HCT116 (cell line): ENCODE measurements at regions not wholly inside any gene's neighbourhood (a gene's known extent, or its start where the extent isn't known, plus 50 kb on each side); places are given as distances from the start of the nearest gene placed in this dataset.

Source experiments
- ATAC-seq: fragments of 200-7000 bp; cut with Tn5 transposase; 2 replicates; pipeline ENCODE4 v1.9.1; 2020; ENCODE audit warnings: mild to moderate bottlenecking, moderate library complexity
- BruUV-seq: library from RNA; stranded (reverse); fragments of 400-500 nt; replicated peaks from 2 replicates; lab custom pipeline; 2021; lab: Mats Ljungman, UMichigan
- CTCF ChIA-PET: fragments of 300-600 bp; sonication (Branson Sonifier 250); formaldehyde crosslinking; loops from one replicate; lab custom pipeline; 2021; ENCODE audit warnings: antibody characterized with exemption; lab: Charles Lee
- POLR2A ChIA-PET: fragments of 300-600, 350-600 bp; sonication (Branson Sonifier 250); formaldehyde crosslinking; loops from one replicate; lab custom pipeline; 2021; ENCODE audit warnings: antibody characterized with exemption; lab: Charles Lee
- RAD21 ChIA-PET, 2 experiments: fragments of 300-600 bp; sonication (Branson Sonifier 250); formaldehyde crosslinking; loops; one replicate each; lab custom pipeline; 2023; ENCODE audit warnings: low total read pairs in 2 of 2; ENCODE audit not compliant: uncharacterized antibody in 2 of 2, unreplicated experiment in 2 of 2, low non-redundant PET in 1 of 2; lab: Charles Lee
- DNase-seq: peaks from one replicate; pipeline ENCODE4 v3.0.0-alpha.2; 2010; ENCODE audit warnings: low read depth, low spot score
- H2AFZ ChIP-seq: fragments of 200-600 bp; shearing (Covaris generic), sonication (generic); 2 replicates; pipeline ENCODE4 v1.6.1; 2017; ENCODE audit warnings: low read depth, mixed run types, mixed read lengths, antibody characterized with exemption, low read length; ENCODE audit not compliant: poor library complexity, severe bottlenecking
- H3K27ac ChIP-seq: 2 replicates; pipeline ENCODE4 v1.5.1; 2012; ENCODE audit warnings: low read depth, low read length
- H3K27me3 ChIP-seq: fragments of 200-600 bp; sonication (generic); 2 replicates; pipeline ENCODE4 v1.6.1; 2016; ENCODE audit warnings: mixed run types, low read length, mixed read lengths; ENCODE audit not compliant: insufficient read depth
- H3K36me3 ChIP-seq, 2 experiments: fragments of 200-500 bp in 1 of 2; fragments of 200-600 bp in 1 of 2; sonication (Bioruptor generic) in 1 of 2; sonication (generic) in 1 of 2; 2 replicates each; pipeline versions ENCODE4 v1.5.1 to v1.6.1; 2014 to 2016; ENCODE audit warnings: low read length in 2 of 2, inconsistent platforms in 1 of 2, mixed read lengths in 1 of 2, mixed run types in 1 of 2; ENCODE audit not compliant: insufficient read depth in 2 of 2, control insufficient read depth in 1 of 2
- H3K4me1 ChIP-seq, 2 experiments: fragments of 200-600 bp in 1 of 2; sonication (generic) in 1 of 2; 2 replicates each; pipeline versions ENCODE4 v1.5.1 to v1.6.1; 2012 to 2017; ENCODE audit warnings: low read length in 2 of 2, inconsistent platforms in 1 of 2, mild to moderate bottlenecking in 1 of 2, mixed read lengths in 1 of 2, mixed run types in 1 of 2, moderate library complexity in 1 of 2; ENCODE audit not compliant: insufficient read depth in 2 of 2, control insufficient read depth in 1 of 2
- H3K4me2 ChIP-seq: fragments of 200-600 bp; sonication (generic); 2 replicates; pipeline ENCODE4 v1.6.1; 2017; ENCODE audit warnings: mixed run types, low read length, mixed read lengths
- H3K4me3 ChIP-seq, 2 experiments: fragments of 200-600 bp in 1 of 2; sonication (generic) in 1 of 2; replicated peaks in 1 of 2; 2 replicates each; pipeline ENCODE4 v1.5.1; 2011 to 2016; ENCODE audit warnings: low read length in 2 of 2, control low read depth in 1 of 2, low read depth in 1 of 2, mild to moderate bottlenecking in 1 of 2, mixed read lengths in 1 of 2, mixed run types in 1 of 2
- H3K79me2 ChIP-seq: fragments of 200-600 bp; sonication (generic); 2 replicates; pipeline ENCODE4 v1.6.1; 2017; ENCODE audit warnings: mild to moderate bottlenecking, mixed run types, low read length, moderate library complexity, mixed read lengths; ENCODE audit not compliant: insufficient read depth
- H3K9ac ChIP-seq: fragments of 200-600 bp; sonication (generic); 2 replicates; pipeline ENCODE4 v1.6.1; 2016; ENCODE audit warnings: low read length, mixed read lengths
- H3K9me2 ChIP-seq: fragments of 200-600 bp; sonication (generic), shearing (Covaris generic); 2 replicates; pipeline ENCODE4 v1.6.1; 2017; ENCODE audit warnings: mixed run types, mild to moderate bottlenecking, moderate library complexity; ENCODE audit not compliant: insufficient read depth
- H3K9me3 ChIP-seq, 2 experiments: fragments of 200-500 bp in 1 of 2; fragments of 200-600 bp in 1 of 2; sonication (Bioruptor generic) in 1 of 2; sonication (generic) in 1 of 2; 2 replicates each; pipeline ENCODE4 v1.6.1; 2014 to 2017; ENCODE audit warnings: low read length in 2 of 2, mixed read lengths in 2 of 2, inconsistent platforms in 1 of 2, low read depth in 1 of 2, mild to moderate bottlenecking in 1 of 2, mixed run types in 1 of 2, moderate library complexity in 1 of 2; ENCODE audit not compliant: control insufficient read depth in 1 of 2, insufficient read depth in 1 of 2
- H4K20me1 ChIP-seq: fragments of 200-600 bp; sonication (generic), shearing (Covaris generic); 2 replicates; pipeline ENCODE4 v1.6.1; 2017; ENCODE audit warnings: mixed run types, mild to moderate bottlenecking, moderate library complexity; ENCODE audit not compliant: insufficient read depth
- CBX3 ChIP-seq: IDR thresholded peaks from 2 replicates; pipeline ENCODE4 v1.6.1; 2012; ENCODE audit warnings: low read depth
- EGR1 ChIP-seq: IDR thresholded peaks from 2 replicates; pipeline ENCODE4 v1.6.1; 2012; ENCODE audit warnings: low read depth
- ELF1 ChIP-seq: IDR thresholded peaks from 2 replicates; pipeline ENCODE4 v1.6.1; 2012; ENCODE audit warnings: low read depth, borderline replicate concordance
- EZH2 ChIP-seq: fragments of 200-600 bp; sonication (generic); IDR thresholded peaks from 2 replicates; pipeline ENCODE4 v1.6.1; 2017; ENCODE audit warnings: antibody characterized with exemption, mixed run types
- EZH2phosphoT487 ChIP-seq: fragments of 200-600 bp; IDR thresholded peaks from 2 replicates; pipeline ENCODE4 v1.6.1; 2018; ENCODE audit warnings: antibody characterized with exemption, borderline replicate concordance
- FOSL1 ChIP-seq: IDR thresholded peaks from 2 replicates; pipeline ENCODE4 v1.6.1; 2012; ENCODE audit warnings: low read depth
- JUND ChIP-seq: IDR thresholded peaks from 2 replicates; pipeline ENCODE4 v1.6.1; 2012
- POLR2A ChIP-seq: IDR thresholded peaks from 2 replicates; pipeline ENCODE4 v1.7.0; 2011; ENCODE audit warnings: borderline replicate concordance; ENCODE audit not compliant: insufficient read depth, insufficient read length; ENCODE audit errors: extremely low read depth
- POLR2AphosphoS5 ChIP-seq: IDR thresholded peaks from 2 replicates; pipeline ENCODE4 v1.6.1; 2011; ENCODE audit warnings: mild to moderate bottlenecking, low read depth, low read length, moderate library complexity
- RAD21 ChIP-seq: IDR thresholded peaks from 2 replicates; pipeline ENCODE4 v1.6.1; 2012; ENCODE audit warnings: low read depth, mild to moderate bottlenecking
- SIN3A ChIP-seq: IDR thresholded peaks from 2 replicates; pipeline ENCODE4 v1.6.1; 2012; ENCODE audit warnings: low read depth
- SP1 ChIP-seq: IDR thresholded peaks from 2 replicates; pipeline ENCODE4 v1.6.1; 2012; ENCODE audit warnings: low read depth
- SRF ChIP-seq: IDR thresholded peaks from 2 replicates; pipeline ENCODE4 v1.6.1; 2012; ENCODE audit warnings: low read depth
- TCF7L2 ChIP-seq: IDR thresholded peaks from 2 replicates; pipeline ENCODE4 v1.7.0; 2011; ENCODE audit warnings: borderline replicate concordance, inconsistent platforms; ENCODE audit not compliant: insufficient read depth, insufficient read length; ENCODE audit errors: extremely low read depth
- ZNF274 ChIP-seq: fragments of 200-500 bp; sonication (Bioruptor generic); IDR thresholded peaks from 2 replicates; pipeline ENCODE4 v1.6.1; 2014; ENCODE audit warnings: mild to moderate bottlenecking, low read depth, low read length, inconsistent platforms
- intact Hi-C: fragments of 100-400 bp; cut with micrococcal nuclease; formaldehyde crosslinking; loops from 2 replicates; pipeline ENCODE4 v1.10.0; 2022
- TF ChIP-seq, protein P1 (sequence below): IDR thresholded peaks from 2 replicates; pipeline ENCODE4 v1.6.1; 2012
- TF ChIP-seq, protein P2 (sequence below): IDR thresholded peaks from 2 replicates; pipeline ENCODE4 v1.6.1; 2012; ENCODE audit warnings: low read depth
- TF ChIP-seq, protein P3 (sequence below), 3 experiments: fragments of 200-600 bp in 1 of 3; sonication (generic) in 1 of 3; IDR thresholded peaks in 2 of 3; conservative IDR thresholded peaks in 1 of 3; 2 replicates each; pipeline ENCODE4 v1.5.1; 2012 to 2017; ENCODE audit warnings: low read depth in 2 of 3, low read length in 2 of 3, antibody characterized with exemption in 1 of 3, borderline replicate concordance in 1 of 3, control low read depth in 1 of 3, mild to moderate bottlenecking in 1 of 3, mixed read lengths in 1 of 3, mixed run types in 1 of 3, moderate library complexity in 1 of 3; ENCODE audit not compliant: insufficient read depth in 1 of 3

DNA sequence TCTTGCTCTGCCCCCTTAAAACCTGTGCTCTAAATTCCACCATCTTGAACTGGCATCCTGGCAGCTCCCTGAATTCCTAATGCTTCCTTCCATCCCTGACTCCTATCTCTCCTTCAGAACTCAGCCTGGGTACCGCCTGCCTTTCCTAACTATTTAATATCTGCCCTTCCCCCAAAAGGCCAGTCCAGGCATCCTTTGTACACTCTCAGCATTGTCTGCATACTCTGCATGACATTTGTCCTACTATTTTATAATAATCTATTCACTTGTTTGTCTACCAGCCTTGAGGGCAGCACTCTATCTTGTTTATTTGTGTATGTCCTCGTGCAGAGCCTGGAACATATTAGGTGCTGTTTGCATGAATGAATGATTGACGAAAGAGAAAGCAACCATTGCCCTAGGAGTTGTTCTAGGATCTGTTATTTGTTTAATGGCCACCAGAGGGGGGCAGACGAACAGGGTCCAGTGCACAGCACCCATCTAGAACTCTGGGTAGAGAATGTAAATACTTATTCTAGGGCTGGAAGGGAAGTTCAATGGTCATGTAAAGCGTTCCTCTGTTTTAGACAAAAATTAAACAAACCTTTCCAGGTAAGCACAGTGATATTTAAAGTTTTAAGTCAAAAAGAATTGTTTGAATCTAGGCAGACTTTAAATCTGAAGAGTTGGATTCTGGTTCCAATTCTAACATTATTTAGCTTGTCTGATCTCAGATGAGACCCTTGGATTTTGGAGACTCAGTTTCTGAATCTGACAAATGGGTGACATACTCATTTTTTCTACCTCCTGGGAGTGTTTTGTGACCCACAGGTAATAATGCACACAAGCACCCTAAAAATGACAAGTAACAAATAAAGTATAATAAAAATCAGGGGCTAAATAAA lies 125.8 kb upstream of the GALNT15 start (continued):
- TF ChIP-seq POLR2AphosphoS5 (no peak), TCF7L2 (no peak), SIN3A (no peak), CBX3 (peak; percentile 83), ELF1 (no peak), POLR2A (no peak)

DNA sequence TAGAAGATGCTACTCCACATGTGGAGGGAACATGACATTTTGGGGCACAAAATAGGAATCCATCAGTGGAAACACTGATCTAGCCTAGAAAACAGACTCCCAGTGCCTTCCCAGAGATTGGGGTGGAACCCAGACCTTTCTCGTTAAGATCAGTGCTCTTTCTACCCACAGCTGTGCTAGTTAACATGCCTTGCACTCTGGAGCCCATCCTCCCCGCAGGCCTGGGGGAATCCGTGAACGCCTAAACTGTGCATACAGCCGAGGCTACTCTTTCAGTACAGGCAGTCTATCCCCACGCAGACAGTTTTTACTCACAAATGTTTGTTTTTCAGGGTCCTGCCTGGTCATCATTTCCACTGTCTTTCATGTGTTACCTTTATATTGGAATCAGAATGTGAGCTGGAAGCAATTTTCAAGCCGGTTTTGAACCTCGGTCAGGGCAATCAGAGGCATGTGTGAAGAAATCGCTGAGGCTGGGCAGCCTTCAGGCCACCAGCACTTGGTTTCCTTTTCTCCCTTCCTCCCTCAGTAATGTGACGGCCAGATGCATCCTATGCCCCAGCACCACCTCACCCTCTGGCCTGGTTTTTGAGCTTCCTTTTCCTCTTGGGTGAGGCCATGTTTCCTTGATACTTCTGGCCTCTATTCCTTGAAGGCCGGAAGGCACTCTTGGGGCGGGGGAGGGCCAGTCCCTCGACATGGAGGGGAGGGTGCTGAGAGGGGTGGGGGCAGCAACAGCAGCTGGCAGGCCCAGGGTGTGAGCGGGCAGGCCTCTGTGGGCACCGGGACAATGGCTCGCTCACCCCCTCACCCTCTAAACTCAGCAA lies 123.6 kb upstream of the GALNT15 start:
- CTCF ChIA-PET = interaction anchor here (0.7 to 4.9 kb wide), 4 partner anchors 9 to 235 kb away, joined by 3 to 65 read pairs (median 15); no protein-coding TSS in a partner anchor
- no peaks in the 10 kb centered on the region for H3K36me3 ChIP-seq
- ATAC-seq (no peak), DNase-seq (no peak)
- RAD21 ChIA-PET = interaction anchor here in 1 of 2 experiments (0.7 kb wide), 1 partner anchor 127 kb away, joined by 3 read pairs; no protein-coding TSS in a partner anchor
- H3K27ac ChIP-seq = no peak overlapping the region
- no peaks in the 10 kb centered on the region for H3K9me2 ChIP-seq
- H2AFZ ChIP-seq = no peak overlapping the region
- H3K4me1 ChIP-seq = 0 out of 4 replicates have a peak, but pooled peaks cover 0 to 3% of the 10 kb centered on the region in 2 experiments
- intact Hi-C loops = no loop called here
- POLR2A ChIA-PET = no interaction called here
- no peak overlapping the region for H3K4me2 ChIP-seq
- H3K9ac ChIP-seq = no peak overlapping the region
- H4K20me1 ChIP-seq = no peaks in the 10 kb centered on the region
- BruUV-seq = no TSS peak
- no peaks in the 10 kb centered on the region for H3K79me2 ChIP-seq
- no peak overlapping the region for H3K4me3 ChIP-seq
- H3K27me3 ChIP-seq = no peaks in the 10 kb centered on the region
- no peaks in the 10 kb centered on the region for H3K9me3 ChIP-seq
- TF ChIP-seq POLR2AphosphoS5 (no peak), FOSL1 (no peak), EZH2phosphoT487 (no peak), SRF (no peak), ELF1 (no peak), ZNF274 (no peak), POLR2A (no peak), SP1 (no peak), JUND (no peak), CBX3 (no peak), EZH2 (no peak), EGR1 (no peak), RAD21 (no peak)
- TF ChIP-seq, protein P1, sequence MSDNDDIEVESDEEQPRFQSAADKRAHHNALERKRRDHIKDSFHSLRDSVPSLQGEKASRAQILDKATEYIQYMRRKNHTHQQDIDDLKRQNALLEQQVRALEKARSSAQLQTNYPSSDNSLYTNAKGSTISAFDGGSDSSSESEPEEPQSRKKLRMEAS = no peak
- TF ChIP-seq, protein P2, sequence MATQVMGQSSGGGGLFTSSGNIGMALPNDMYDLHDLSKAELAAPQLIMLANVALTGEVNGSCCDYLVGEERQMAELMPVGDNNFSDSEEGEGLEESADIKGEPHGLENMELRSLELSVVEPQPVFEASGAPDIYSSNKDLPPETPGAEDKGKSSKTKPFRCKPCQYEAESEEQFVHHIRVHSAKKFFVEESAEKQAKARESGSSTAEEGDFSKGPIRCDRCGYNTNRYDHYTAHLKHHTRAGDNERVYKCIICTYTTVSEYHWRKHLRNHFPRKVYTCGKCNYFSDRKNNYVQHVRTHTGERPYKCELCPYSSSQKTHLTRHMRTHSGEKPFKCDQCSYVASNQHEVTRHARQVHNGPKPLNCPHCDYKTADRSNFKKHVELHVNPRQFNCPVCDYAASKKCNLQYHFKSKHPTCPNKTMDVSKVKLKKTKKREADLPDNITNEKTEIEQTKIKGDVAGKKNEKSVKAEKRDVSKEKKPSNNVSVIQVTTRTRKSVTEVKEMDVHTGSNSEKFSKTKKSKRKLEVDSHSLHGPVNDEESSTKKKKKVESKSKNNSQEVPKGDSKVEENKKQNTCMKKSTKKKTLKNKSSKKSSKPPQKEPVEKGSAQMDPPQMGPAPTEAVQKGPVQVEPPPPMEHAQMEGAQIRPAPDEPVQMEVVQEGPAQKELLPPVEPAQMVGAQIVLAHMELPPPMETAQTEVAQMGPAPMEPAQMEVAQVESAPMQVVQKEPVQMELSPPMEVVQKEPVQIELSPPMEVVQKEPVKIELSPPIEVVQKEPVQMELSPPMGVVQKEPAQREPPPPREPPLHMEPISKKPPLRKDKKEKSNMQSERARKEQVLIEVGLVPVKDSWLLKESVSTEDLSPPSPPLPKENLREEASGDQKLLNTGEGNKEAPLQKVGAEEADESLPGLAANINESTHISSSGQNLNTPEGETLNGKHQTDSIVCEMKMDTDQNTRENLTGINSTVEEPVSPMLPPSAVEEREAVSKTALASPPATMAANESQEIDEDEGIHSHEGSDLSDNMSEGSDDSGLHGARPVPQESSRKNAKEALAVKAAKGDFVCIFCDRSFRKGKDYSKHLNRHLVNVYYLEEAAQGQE = no peak
- TF ChIP-seq, protein P3, sequence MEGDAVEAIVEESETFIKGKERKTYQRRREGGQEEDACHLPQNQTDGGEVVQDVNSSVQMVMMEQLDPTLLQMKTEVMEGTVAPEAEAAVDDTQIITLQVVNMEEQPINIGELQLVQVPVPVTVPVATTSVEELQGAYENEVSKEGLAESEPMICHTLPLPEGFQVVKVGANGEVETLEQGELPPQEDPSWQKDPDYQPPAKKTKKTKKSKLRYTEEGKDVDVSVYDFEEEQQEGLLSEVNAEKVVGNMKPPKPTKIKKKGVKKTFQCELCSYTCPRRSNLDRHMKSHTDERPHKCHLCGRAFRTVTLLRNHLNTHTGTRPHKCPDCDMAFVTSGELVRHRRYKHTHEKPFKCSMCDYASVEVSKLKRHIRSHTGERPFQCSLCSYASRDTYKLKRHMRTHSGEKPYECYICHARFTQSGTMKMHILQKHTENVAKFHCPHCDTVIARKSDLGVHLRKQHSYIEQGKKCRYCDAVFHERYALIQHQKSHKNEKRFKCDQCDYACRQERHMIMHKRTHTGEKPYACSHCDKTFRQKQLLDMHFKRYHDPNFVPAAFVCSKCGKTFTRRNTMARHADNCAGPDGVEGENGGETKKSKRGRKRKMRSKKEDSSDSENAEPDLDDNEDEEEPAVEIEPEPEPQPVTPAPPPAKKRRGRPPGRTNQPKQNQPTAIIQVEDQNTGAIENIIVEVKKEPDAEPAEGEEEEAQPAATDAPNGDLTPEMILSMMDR (IDR thresholded peaks at IDR 0.05 in 2 of 3, conservative IDR thresholded peaks at IDR 0.05 in 1 of 3; ENCODE audit: borderline replicate concordance in 1 of 3, insufficient read depth in 1 of 3, low read depth in 2 of 3, low read length in 2 of 3) = no peak
